Stimulated activated naive B cell treated with anti-CD40 and anti-IgM and Interleukin-4, amounts not matched to agents 10 μg/mL and 1 μg/mL and 100 μg/mL, for 72 hours (primary cell): ENCODE measurements at regions not wholly inside any gene's neighbourhood (a gene's known extent, or its start where the extent isn't known, plus 50 kb on each side); places are given as distances from the start of the nearest gene placed in this dataset.

ENCODE experiments used
- ATAC-seq, 2 donors: fragments of 150-1000 bp; cut with Tn5 transposase; replicated peaks; 2 replicates each; pipeline ENCODE4 v1.10.0; 2021; ENCODE audit warnings: moderate library complexity in 1 of 2
- DNase-seq: peaks from one replicate; pipeline ENCODE4 v3.0.0; 2021
- H3K27ac Mint-ChIP-seq: one replicate; pipeline ENCODE4 v1.8.0; 2022; ENCODE audit warnings: mild to moderate bottlenecking, mixed read lengths
- H3K27me3 Mint-ChIP-seq, 2 donors: one replicate each; pipeline ENCODE4 v1.8.0; 2022; ENCODE audit warnings: mixed read lengths in 2 of 2
- H3K36me3 Mint-ChIP-seq, 2 donors: one replicate each; pipeline ENCODE4 v1.8.0; 2022; ENCODE audit warnings: mixed read lengths in 2 of 2, mild to moderate bottlenecking in 1 of 2
- H3K4me1 Mint-ChIP-seq, 2 donors: one replicate each; pipeline ENCODE4 v1.8.0; 2022; ENCODE audit warnings: mixed read lengths in 2 of 2, mild to moderate bottlenecking in 1 of 2
- H3K4me3 Mint-ChIP-seq, 2 donors: one replicate each; pipeline ENCODE4 v1.8.0; 2022; ENCODE audit warnings: mild to moderate bottlenecking in 2 of 2, mixed read lengths in 2 of 2, moderate library complexity in 1 of 2
- H3K9me3 Mint-ChIP-seq, 2 donors: one replicate each; pipeline ENCODE4 v1.8.0; 2022; ENCODE audit warnings: mixed read lengths in 2 of 2, mild to moderate bottlenecking in 1 of 2

DNA sequence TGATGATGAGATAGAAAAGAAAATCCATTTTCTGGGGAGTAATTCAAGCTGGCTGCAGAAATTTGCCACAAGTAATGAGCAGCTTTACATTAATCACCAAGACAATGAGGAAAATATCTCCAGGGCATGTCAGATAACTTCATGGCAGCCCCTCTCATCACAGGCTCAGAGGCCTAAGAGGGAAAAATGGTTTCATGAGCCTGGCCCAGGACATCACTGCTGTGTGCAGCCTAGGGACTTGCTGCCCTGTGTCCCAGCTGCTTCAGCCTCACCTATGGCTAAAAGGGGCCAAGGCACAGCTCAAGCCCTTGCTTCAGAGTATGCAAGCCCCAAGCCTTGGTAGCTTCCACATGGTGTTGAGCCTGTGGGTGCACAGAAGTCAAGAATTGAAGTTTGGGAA, 161.7 kb downstream of the OPA1 start:
- H3K4me3 Mint-ChIP-seq: no peak overlapping the region
- H3K36me3 Mint-ChIP-seq: peaks cover 13 to 20% of the 10 kb centered on the region in 2 donors
- ATAC-seq: no peak
- no peak overlapping the region for H3K27ac Mint-ChIP-seq
- no peaks in the 10 kb centered on the region for H3K4me1 Mint-ChIP-seq
- H3K9me3 Mint-ChIP-seq: peaks cover 18 to 24% of the 10 kb centered on the region in 2 donors
- peaks cover 33 to 57% of the 10 kb centered on the region in 2 donors for H3K27me3 Mint-ChIP-seq
- DNase-seq: no peak

DNA sequence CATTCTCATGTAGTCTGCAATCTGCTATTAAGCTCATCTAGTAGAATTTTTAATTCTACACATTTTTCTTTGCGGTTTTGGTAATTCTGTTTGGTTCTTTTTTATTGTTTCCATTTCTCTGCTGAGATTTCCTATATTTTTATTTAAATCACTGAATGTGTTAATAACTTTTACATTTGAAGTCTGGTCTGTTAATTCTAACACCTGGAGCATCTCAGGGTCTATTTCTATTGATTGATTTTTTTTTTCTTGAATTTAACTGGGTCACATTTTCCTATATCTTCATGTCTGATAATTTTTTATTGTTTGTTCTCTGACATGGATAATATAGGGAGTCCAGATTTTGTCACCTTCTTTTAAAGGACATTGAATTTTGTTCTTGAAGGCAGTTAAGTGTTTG, 163.5 kb downstream of the OPA1 start:
- Mint-ChIP-seq H3K27ac (no peak overlapping the region), H3K27me3 (peaks cover 33 to 52% of the 10 kb centered on the region in 2 donors), H3K4me1 (no peaks in the 10 kb centered on the region), H3K9me3 (peaks cover 16 to 24% of the 10 kb centered on the region in 2 donors), H3K36me3 (peaks cover 11 to 20% of the 10 kb centered on the region in 2 donors), H3K4me3 (no peak overlapping the region)
- ATAC-seq (no peak), DNase-seq (no peak)

DNA sequence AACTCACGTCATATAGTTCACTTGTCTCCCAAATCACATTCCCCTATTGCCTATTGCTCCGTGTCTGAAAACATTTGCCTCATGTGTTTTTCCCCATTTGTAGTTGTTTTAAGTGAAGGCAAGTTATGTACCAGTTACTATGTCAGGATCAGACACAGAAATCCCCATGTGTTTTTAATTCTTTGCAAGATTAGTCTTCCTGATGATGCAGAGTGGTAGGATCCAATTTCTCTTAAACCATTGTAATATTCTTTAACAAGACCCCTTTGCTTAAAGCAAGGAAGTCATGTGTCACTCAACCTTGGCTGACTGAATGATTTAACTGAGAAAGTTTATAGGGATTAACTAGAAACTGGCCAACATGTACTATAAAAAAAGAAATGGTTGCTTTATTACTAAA, 164.4 kb downstream of the OPA1 start:
- Mint-ChIP-seq H3K27ac (no peak overlapping the region), H3K9me3 (peaks cover 14 to 24% of the 10 kb centered on the region in 2 donors), H3K4me1 (no peaks in the 10 kb centered on the region), H3K36me3 (peaks cover 10 to 20% of the 10 kb centered on the region in 2 donors), H3K27me3 (peaks cover 29 to 47% of the 10 kb centered on the region in 2 donors), H3K4me3 (no peak overlapping the region)
- DNase-seq (no peak), ATAC-seq (no peak)

DNA sequence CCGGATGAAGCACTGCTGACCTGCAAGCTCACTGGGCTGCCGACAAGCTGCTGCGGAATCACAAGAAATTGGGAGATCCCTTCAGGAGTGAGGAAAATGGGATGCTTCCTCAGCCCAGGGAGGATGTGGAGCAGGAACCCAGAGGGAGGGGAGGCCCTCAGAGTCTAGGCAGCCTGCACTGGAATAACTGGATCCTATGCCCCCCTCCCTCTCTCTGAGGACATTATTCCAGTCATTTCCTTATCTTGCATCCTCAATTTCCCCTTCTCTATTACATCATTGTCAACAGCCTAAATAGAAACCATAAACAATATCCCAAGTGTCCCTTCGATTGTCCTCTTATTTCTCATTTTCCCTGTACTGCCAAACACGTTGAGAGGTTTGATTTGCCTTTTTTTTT, 169.0 kb downstream of the OPA1 start:
- peaks cover 0 to 3% of the 10 kb centered on the region in 2 donors for H3K4me1 Mint-ChIP-seq
- no peak overlapping the region for H3K4me3 Mint-ChIP-seq
- H3K36me3 Mint-ChIP-seq: peaks cover 5 to 13% of the 10 kb centered on the region in 2 donors
- DNase-seq: no peak
- H3K9me3 Mint-ChIP-seq: peaks cover 7 to 14% of the 10 kb centered on the region in 2 donors
- ATAC-seq: no peak
- H3K27ac Mint-ChIP-seq: no peak overlapping the region
- H3K27me3 Mint-ChIP-seq: peaks cover 20 to 33% of the 10 kb centered on the region in 2 donors

DNA sequence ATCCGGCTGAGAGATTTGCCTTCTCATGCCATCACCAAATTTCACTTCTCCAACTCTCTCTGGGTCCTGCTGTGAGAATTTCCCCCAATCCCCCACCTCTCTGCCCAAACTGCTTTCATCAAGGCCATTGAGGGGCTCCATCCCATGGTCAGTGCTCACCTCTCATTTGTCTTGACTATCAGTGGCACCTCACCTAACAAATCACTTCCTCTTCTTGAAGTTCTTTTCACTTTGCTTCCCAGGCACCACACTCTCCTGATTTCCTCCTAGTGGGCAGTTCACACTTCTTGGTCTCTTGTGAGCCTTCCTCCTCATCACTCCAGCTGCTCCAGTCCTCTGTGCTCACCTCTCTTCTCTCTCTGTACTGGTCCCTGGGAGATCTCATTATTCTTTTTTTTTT, 169.6 kb downstream of the OPA1 start:
- ATAC-seq: no peak
- Mint-ChIP-seq H3K4me1 (peaks cover 0 to 3% of the 10 kb centered on the region in 2 donors), H3K27me3 (peaks cover 15 to 28% of the 10 kb centered on the region in 2 donors), H3K4me3 (no peak overlapping the region), H3K27ac (no peak overlapping the region), H3K9me3 (peaks cover 1 to 9% of the 10 kb centered on the region in 2 donors), H3K36me3 (peaks cover 1 to 7% of the 10 kb centered on the region in 2 donors)
- DNase-seq: no peak

DNA sequence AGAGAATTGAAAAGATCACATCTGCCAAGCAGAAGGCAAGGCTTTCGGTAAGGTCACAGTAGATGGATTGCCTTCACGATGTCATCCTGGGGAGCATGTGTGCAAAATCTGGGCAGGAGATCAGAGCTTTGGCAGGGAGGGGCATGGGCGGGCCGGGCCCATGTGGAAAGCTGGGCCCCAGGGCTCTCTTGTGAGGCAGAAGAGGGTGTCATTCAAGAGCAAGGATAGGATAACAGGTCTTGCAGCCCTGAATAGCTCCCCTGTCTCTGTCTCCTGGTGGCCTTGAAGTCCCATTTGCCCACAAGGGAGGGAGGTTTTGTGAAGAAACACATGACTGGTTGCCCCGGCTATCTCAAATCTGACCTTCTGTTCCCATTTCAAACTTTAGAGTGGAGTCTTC, 172.0 kb downstream of the OPA1 start:
- no peak for ATAC-seq
- Mint-ChIP-seq H3K4me1 (peaks cover 0 to 3% of the 10 kb centered on the region in 2 donors), H3K4me3 (no peak overlapping the region), H3K36me3 (no peaks in the 10 kb centered on the region), H3K9me3 (no peaks in the 10 kb centered on the region), H3K27me3 (peaks cover 11 to 22% of the 10 kb centered on the region in 2 donors), H3K27ac (no peak overlapping the region)
- DNase-seq: no peak

DNA sequence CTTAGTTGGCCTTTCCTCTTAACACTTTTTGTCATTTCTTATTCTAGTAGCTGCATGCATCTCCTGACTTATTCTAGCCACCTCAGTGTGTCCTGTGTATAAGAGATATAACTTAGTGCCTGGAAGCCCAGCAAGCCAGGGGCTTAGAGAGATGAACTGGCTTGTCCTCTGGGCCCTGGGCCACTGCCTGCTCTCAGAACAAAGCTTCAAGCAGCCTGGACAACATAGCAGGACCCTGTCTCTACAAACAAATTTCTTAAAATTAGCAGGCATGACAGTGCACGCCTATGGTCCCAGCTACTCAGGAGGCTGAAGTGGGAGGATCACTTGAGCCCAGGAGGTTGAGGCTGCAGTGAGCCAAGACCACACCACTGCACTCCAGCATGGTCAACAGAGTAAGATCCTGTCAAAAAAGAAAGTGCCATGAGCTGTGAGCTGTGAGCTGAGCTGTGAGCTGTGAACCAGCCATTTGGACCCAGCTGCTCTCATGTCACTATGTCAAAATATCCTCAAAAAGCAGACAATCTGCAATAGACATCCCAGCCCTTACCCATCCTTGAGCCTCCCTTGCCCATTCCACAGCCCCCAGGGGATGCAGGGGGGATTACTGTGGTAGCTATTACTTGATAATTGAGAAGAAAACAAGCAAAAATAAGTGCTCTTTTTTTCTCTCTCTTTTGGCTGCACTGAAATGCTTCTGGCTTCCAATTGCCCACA, 174.5 kb downstream of the OPA1 start:
- ATAC-seq (no peak), DNase-seq (no peak)
- H3K9me3 Mint-ChIP-seq: no peaks in the 10 kb centered on the region
- peaks cover 0 to 3% of the 10 kb centered on the region in 2 donors for H3K4me1 Mint-ChIP-seq
- no peak overlapping the region for H3K4me3 Mint-ChIP-seq
- no peak overlapping the region for H3K27ac Mint-ChIP-seq
- H3K36me3 Mint-ChIP-seq: no peaks in the 10 kb centered on the region
- peaks cover 10 to 32% of the 10 kb centered on the region in 2 donors for H3K27me3 Mint-ChIP-seq

DNA sequence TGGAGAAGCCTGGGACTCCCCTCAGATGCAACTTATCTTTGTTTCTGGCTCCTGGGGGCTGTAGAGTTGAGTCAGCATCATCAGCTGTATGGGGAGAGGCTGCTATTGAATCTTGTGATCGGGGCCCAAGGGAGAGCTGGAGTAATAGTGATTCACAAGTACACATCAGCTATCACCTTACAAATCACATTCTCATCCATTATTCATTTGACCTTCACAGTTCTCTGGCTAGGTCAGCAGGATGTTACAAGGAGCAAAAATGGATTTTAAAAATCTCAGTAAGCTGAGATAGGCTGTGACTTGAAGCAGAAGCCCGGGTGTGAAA, 175.0 kb downstream of the OPA1 start:
- no peaks in the 10 kb centered on the region for H3K9me3 Mint-ChIP-seq
- H3K36me3 Mint-ChIP-seq: no peaks in the 10 kb centered on the region
- no peak for DNase-seq
- H3K27ac Mint-ChIP-seq: no peak overlapping the region
- peaks cover 11 to 32% of the 10 kb centered on the region in 2 donors for H3K27me3 Mint-ChIP-seq
- ATAC-seq: no peak
- no peaks in the 10 kb centered on the region for H3K4me1 Mint-ChIP-seq
- no peak overlapping the region for H3K4me3 Mint-ChIP-seq

DNA sequence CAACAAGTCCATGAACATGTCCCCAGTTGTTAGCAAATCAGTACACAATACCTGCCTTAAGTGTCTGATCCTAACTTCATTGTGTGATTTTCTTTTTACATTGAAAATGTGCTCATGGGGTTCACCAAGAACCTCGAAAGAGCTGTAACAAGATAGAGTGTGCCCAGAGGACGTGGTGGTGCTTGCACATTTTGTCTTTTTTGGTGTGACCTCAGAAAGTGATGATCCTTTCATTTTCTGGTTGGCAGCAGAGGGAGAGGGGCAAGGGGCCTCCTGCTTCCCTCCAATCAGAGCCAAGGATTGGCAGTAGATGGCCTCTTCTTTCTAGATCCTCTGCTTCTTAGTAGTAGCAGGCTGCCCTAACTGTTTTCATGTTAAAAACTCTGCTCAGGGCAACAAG, 176.4 kb downstream of the OPA1 start:
- H3K4me1 Mint-ChIP-seq: no peaks in the 10 kb centered on the region
- H3K36me3 Mint-ChIP-seq: no peaks in the 10 kb centered on the region
- peaks cover 12 to 37% of the 10 kb centered on the region in 2 donors for H3K27me3 Mint-ChIP-seq
- no peaks in the 10 kb centered on the region for H3K9me3 Mint-ChIP-seq
- no peak for ATAC-seq
- H3K4me3 Mint-ChIP-seq: no peak overlapping the region
- no peak overlapping the region for H3K27ac Mint-ChIP-seq
- DNase-seq: no peak

DNA sequence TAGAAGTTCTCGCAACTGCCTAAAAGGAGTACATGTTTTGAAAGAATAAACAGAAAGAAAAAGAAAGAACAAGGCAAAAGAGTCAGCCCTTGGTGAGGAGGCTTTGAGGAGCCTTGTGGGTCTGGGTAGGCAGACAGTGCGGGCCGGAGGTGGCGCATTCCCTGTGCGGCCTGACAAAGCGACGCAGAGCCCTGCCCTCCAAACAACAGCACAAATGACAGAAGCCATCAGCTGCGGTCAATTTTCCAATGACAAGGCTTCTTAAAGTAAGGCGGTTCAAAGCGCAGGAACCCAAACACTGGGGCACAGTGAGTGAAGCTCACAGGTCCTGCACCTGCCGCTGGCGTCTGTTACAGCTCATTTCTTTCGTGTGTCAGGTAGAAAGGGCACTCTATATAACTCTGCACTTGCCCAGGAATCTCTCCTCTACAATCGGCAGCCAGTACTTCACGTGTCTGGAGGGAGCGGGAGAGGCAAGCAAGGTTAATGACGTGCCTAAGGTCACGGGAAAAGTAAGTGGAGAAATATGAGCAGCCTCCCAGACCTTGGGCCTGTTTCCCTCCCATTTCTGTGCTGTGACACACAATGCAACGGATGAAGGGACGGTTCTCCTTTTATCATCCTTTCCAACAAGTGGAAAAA, 178.1 kb downstream of the OPA1 start:
- no peak overlapping the region for H3K4me3 Mint-ChIP-seq
- H3K27me3 Mint-ChIP-seq: peaks cover 21 to 54% of the 10 kb centered on the region in 2 donors
- ATAC-seq (no peak), DNase-seq (no peak)
- H3K4me1 Mint-ChIP-seq: no peaks in the 10 kb centered on the region
- no peaks in the 10 kb centered on the region for H3K9me3 Mint-ChIP-seq
- no peak overlapping the region for H3K27ac Mint-ChIP-seq
- H3K36me3 Mint-ChIP-seq: no peaks in the 10 kb centered on the region

DNA sequence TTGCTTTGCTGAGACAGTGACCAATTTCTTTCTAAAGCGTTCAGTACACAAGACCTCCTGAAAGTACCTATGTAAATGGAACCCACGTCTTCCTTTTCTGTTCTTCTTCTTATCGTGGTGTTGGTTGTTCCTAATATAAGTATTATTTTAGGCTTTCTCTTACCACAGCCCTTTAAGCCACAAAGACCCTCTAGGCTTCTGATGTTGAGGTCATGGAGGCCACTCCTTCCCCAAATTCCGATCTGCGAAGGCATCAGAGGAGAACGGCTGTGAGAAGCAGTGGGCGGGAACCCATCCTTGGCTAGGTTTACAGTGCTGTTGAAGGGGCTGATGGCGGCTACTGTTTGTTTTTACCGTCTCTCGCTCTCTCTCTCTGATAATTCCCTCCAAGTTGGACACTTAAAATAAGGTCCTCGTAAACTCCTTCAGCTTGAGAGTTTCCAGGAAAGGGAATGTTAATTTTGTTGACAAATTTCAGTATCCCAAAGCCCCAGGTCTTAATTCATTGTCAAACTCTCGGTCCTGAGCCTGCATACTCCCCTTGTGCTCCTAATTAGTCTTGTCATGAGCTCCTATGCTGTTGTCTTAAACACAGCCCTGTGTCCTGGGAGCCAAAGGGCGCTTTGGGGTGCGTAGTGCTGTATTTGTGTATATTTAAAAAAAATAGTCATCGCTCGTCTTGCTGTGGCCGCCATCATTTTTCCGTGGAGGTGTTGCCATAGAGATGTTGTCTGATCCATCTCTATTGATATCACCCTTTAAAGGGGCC, 178.8 kb downstream of the OPA1 start:
- no peaks in the 10 kb centered on the region for H3K4me1 Mint-ChIP-seq
- H3K4me3 Mint-ChIP-seq: no peak overlapping the region
- H3K9me3 Mint-ChIP-seq: no peaks in the 10 kb centered on the region
- ATAC-seq (no peak), DNase-seq (no peak)
- no peaks in the 10 kb centered on the region for H3K36me3 Mint-ChIP-seq
- H3K27me3 Mint-ChIP-seq: peaks cover 21 to 57% of the 10 kb centered on the region in 2 donors
- H3K27ac Mint-ChIP-seq: no peak overlapping the region

DNA sequence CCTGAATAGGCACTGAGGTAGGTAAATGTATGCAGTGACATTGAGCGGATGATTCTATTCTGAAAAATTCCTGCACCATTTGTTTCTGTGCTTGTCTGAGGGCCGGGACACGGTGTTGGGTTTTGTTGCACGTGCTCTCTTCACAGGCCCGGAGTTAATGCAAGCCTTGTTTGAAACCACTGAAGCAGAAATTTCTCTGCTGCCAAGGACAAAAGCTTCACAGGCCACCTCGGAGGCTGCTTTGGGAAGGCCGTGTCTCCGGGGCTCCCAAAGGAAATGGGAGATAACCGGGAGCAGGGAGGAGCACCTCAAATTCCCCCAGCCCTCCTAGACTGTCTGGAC, 179.4 kb downstream of the OPA1 start:
- no peak for ATAC-seq
- no peak for DNase-seq
- peaks cover 21 to 55% of the 10 kb centered on the region in 2 donors for H3K27me3 Mint-ChIP-seq
- H3K4me3 Mint-ChIP-seq: no peak overlapping the region
- no peaks in the 10 kb centered on the region for H3K4me1 Mint-ChIP-seq
- H3K9me3 Mint-ChIP-seq: no peaks in the 10 kb centered on the region
- no peaks in the 10 kb centered on the region for H3K36me3 Mint-ChIP-seq
- H3K27ac Mint-ChIP-seq: no peak overlapping the region

DNA sequence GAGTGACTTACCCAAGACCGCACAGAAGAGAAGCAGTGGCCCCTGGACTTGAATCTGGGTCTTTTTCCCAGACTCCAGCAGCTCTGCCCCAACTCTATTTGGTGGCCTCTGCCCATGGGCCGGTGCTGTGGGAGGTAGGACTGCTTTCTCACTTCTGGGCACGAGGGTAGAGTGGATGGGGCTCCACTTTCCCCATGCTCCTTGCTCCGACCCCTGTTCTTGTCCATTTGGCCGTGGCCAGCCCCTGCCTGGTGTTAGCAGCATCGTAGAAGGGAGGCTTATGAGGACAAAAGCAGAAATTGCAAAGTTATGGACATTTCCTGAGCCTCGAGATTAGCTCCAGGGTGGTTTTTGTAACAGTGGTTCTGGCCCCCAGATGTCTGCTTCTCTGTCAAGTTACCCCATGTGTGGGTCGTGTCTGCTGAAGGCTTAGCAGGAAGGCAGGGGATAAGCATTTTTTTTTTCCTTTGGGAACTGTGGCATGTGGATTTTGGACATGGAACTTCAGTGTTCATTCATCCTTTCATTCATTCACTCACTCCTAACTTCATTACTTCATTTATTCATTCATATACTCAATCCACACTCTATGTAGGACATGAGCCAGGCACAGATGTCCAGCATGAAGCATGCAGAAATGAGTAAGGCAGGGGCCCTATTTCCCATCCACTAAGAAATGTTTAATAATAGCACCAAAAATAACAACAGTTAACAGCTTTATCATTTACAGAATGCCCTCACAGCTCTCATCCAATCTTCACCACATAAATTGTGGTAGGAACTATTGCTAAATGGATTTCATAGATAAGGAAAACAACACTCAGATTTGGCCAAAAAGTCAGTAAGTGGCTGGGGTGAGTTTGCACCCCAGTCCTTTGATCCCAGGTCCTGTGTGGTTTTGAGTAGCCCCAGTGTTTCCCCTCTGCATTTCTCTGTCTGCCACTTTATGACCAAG, 180.5 kb downstream of the OPA1 start:
- peaks cover 21 to 56% of the 10 kb centered on the region in 2 donors for H3K27me3 Mint-ChIP-seq
- H3K4me3 Mint-ChIP-seq: no peak overlapping the region
- H3K27ac Mint-ChIP-seq: no peak overlapping the region
- H3K9me3 Mint-ChIP-seq: no peaks in the 10 kb centered on the region
- no peak for ATAC-seq
- no peaks in the 10 kb centered on the region for H3K36me3 Mint-ChIP-seq
- DNase-seq: no peak
- no peaks in the 10 kb centered on the region for H3K4me1 Mint-ChIP-seq
